8988T (cell line): ENCODE measurements at regions not wholly inside any gene's neighbourhood (a gene's known extent, or its start where the extent isn't known, plus 50 kb on each side); places are given as distances from the start of the nearest gene placed in this dataset.

Experiments used
- DNase-seq: peaks from one replicate; pipeline ENCODE4 v3.0.0; 2011

- DNase-seq = no peak
These were observed 622.3 kb upstream of the PLXNA2 start for GRCh38 chr1:208866386-208866955.

DNA sequence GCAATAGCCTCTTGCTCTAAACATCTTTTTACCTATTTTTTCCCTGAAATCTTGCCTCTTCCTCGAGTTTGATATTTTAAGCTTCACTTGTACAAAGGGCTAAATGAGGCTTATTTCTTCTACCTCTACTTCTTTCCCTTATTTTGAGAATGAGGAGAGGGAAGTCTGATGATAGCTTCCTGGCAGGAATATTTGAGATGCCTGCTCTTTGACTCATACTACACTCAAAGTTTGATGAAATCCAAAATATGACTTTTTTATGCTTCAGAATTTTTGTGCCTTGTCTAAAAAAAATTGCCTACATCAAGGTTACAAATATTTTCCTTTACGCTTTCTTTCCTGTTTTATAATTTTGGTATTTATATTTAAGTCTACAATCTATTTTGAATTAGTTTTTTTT is 624.4 kb upstream of the PLXNA2 start:
- DNase-seq = no peak

GRCh38 chr1:208874915-208875314 is 630.7 kb upstream of the PLXNA2 start:
- no peak for DNase-seq

- no peak for DNase-seq
These were observed 634.8 kb upstream of the PLXNA2 start for GRCh38 chr1:208879022-208879421.

DNA sequence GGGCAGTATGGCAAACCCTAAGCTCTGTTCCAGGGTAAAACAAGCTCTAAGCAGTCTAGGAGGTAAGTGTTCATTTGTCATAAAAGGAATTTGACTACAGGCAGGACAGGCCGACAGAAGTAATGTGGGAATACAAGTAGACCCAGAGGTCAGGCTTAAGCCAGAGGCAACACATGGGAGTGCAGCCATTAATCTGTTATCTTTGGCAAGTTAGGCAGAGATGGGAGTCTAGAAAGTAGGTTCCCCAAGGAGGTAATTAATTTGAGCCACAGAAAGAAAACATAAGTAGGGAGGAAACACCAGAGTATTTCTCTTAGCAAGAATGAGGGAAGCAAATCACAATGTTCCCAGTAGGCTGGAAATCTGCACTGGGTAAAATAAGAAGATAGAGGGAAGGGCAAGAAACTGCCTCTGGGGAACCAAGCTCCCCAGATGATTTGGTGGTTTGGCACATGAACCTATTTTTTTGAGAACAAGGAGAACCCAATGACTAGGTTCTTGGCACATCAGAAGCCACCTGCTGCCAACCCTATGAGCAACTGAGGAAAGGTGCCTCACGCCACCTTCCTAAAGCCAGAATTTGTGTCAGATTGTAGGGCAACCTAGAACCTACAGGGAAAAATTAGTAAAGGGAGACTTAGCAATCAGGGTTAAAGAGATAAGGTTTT is 636.4 kb upstream of the PLXNA2 start:
- DNase-seq = no peak

- DNase-seq = no peak
These were observed 640.9 kb upstream of the PLXNA2 start for GRCh38 chr1:208885060-208885459.

DNA sequence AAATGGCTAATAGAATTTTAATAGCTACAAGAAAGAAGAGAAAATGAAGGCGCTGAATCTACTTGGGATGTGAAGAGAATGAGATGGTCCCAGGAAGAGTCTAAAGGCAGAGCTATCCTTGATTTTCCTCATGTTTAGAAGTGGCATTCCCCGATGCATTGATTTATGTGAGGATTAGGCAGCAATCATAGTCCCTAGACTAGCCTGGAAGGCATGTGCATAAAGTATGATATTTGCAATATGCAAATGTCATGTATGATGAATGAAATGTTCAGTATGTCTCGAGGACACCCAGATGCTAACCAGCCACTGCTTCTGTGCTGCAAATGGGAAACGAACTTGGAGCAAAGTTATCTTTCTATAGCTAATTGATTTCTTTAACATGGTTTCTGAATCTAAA is 641.5 kb upstream of the PLXNA2 start:
- DNase-seq = no peak

DNA sequence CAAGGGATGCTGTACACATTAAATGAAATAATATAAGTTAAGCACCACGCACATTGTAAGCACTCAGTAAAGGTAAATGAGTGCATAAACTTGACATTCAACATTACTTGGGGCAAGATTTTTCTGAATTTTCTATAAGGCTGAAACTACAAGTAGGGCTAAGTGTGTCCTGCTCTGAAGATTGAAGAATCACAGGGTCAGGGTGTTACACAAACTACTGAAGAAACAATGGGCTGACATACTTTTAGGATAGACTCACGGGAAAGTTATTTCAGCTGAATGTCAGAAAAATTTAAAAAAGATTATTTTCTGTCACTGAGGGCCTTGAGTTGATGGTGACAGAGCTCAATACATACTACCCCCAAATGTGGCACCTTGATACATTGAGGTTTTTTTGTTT is 644.2 kb upstream of the PLXNA2 start:
- no peak for DNase-seq

- DNase-seq = no peak
These were observed 648.0 kb upstream of the PLXNA2 start for GRCh38 chr1:208892147-208892546.

DNA sequence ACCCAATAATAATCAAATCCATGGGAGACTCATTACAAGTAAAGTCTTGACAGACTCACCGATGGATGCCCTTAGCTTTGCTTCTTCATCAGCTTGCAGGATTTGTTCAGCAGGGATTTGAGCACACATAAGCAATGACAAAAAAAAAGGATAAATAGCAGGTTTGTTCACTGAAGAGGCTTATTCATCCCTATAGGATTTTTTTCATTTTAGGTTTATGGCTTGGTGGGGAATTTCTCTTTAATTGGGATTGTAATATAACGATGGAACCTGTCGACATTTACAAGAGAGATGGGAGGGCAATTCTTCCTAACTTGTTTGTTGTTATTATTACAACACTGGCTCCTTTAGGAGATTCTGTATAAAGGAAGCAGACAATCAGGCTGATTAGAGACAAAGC is 649.1 kb upstream of the PLXNA2 start:
- DNase-seq = no peak

DNA sequence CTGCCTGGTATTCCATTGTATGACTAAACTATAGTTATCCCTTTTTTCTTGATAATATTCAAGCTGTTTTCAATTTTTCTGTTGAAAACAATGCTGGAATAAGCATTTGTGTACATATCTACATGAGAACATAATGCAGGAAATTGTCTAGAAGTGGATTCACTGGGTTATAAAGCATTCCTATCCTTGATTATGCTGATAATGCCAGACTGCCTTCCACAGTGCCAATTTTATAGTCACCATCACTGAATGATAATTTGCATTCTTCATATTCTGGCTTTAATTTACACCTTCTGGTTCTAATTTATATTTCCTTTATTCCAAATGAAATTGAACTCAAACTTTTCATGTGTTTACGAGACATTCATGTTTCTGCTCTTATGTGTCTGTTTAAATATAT is 651.0 kb upstream of the PLXNA2 start:
- DNase-seq = no peak

GRCh38 chr1:208895820-208896219 is 651.6 kb upstream of the PLXNA2 start:
- no peak for DNase-seq

DNA sequence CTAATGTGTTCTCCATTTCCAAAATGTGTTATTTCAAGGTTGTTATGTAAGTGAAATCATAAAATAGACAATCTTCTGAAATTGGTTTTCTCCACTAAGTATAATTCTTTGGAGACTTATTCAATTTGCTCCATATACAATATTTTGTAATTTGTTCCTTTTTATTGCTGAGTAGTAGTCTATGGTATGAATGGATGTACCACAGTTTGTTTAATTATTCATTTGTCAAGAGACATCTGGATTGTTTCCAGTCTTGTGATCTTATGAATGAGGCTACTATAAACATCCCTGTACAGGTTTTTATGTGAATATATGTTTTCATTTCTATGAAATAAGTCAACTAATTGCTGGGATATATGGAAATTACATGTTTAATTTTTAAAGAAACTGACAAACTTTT is 652.6 kb upstream of the PLXNA2 start:
- no peak for DNase-seq

DNA sequence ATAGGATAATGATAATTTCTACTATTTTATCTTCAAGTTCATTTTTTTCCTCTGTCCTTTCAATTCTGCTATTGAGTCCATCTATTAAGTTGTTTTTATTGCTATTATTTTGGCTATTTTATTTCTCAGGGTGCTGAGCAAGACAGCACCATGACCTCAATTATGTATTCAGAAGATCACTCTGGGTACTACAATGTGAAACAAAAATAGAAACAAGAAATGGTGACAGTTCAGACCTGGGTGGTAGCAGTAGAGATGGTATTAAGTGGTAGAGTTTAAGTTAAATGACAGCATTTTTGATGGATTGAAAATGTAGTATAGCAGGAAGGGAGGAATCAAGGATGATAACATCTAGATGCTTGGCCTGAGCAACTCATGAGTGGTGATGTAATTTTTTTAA is 655.3 kb upstream of the PLXNA2 start:
- DNase-seq = no peak

- no peak for DNase-seq
These were observed 659.2 kb upstream of the PLXNA2 start for GRCh38 chr1:208903251-208903905.

GRCh38 chr1:208907790-208908189 is 663.6 kb upstream of the PLXNA2 start:
- no peak for DNase-seq

DNA sequence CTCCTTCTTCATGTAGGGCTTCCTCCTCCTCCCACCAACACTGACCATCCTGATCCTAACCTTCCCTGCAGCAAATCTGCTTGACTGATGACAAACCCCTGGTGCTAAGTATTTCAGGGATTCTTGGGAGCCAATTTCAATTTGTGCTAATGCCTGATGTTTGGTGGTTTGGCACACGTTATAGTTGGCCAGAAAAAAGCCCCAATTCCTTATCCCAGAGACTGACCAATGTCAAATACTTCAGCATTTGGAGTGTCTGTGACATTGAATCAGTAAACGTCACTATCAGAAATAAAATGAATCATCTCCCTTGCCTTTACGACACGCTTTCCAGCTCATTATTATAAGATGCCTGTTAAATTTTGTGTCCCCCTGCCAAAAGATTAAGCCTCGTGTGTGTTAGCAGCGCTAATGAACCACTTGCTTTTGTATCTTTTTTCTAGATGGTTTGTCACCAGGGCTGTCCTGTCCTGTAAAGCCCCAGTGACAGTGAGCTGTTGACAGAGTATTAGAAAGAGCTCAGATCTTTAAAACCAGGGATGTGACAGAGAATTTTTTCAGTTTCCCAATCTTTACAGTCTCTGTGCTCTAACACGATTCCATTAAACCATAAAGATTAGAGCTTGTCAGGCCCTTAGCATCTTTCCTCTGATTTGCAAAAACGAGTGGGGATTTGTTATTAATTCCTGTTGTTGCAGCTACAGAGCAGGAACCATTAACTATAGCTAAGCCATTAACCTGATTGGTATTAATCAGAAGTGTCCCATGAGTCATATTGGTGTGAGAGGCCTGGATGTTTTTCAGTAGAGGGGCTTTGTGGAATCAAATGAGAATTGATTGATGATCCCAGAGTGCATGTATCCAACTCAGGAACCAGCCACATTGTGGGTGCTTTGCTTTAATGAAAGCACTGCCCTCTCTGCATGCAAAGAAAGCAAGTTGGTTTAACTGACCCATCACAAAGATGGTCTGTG is 665.1 kb upstream of the PLXNA2 start:
- DNase-seq = no peak

DNA sequence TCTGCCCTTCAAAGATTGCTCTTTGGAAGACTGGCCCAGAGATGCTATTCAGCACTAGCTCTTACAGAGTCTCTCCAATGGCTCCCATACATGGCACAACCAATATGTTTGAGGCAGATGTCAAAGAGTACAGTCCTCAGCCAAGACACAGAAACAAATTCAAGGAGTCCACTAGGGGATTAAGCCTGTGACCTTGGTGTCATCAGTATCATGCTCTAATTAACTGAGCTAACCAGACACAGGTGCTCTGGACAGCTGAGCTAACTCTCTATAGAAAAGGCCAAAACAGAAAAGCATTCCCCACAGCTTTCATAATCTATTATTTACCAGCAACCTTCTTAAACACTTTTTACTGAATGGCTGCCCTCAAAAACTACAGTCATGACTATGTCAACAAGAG is 666.0 kb upstream of the PLXNA2 start:
- DNase-seq = no peak

DNA sequence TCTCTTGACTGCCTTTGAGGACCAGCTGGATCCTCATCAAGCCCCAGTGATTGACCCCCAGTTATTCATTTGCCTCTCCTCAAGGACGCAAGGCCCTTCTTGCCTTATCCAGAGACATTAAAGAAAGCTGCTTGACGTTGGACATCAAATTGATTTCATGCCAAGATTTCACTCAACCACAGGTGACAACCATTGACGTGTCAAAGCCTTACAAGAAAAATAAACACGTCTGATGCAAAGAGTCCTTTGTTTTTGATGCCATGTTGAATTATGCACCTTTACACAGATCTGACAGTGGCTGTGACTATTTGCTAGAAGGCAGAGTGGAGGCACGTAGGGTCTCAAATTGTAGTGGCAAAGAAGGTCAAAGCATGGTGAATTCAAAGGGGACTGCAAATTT is 666.2 kb upstream of the CAMK1G start:
- DNase-seq = no peak

DNA sequence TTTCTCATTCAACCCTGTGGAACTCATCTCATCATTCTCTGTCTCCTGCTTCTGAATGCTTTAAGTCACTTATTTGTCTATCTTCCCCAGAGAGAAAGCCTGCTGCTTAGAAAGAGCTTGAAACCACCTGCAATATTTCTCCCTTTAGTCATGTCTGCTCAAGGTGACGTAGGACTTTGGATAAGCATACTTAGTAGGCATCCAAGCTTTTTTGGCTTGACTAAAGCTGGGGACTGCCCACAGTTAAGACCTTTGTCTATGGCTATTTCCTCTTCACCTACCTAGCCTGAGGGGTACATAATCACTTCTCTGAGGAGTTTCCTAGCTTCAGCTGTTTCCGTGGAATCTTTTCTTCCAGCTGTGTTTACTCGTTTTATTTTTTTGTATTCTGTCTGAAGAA is 665.8 kb upstream of the CAMK1G start:
- DNase-seq = no peak

DNA sequence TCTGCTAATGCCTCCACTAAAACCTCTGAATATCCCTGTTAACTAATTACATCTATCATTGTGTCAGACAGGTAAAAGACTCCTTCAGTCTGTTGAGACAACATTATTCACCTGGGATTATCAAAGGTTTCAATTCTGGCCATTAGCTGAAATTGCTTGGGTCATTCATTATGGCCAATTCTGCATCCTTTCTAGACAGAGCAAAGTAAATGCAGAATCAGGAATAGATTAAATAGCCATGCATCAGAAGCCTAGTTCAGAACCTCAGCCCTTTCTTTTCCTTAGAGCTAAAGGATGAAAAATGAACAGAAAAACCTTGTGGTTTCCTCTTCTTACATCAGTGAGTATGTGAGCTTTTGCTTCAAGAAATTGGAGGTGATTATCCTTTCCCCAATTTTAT is 665.4 kb upstream of the CAMK1G start:
- DNase-seq = no peak

DNA sequence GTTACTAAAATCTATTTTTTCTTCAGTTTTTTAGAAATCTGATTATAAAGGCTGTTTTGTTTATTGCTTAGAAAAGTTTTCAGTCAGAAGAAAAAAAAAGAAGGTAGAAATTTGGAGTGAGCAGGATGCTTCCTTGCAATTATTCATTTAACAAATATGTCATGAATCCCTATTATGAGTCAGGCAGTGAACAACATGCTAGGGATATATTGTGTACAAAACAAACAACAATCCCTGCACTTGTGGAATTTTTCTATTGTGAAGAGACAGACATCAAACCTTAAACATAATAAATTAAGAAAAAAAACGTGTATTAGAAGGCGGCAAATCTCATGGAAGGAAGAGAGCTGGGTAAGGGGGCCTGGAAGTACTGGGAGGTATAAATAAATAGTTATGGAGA is 664.1 kb upstream of the CAMK1G start:
- DNase-seq = no peak

GRCh38 chr1:208921259-208921658 is 662.3 kb upstream of the CAMK1G start:
- no peak for DNase-seq

DNA sequence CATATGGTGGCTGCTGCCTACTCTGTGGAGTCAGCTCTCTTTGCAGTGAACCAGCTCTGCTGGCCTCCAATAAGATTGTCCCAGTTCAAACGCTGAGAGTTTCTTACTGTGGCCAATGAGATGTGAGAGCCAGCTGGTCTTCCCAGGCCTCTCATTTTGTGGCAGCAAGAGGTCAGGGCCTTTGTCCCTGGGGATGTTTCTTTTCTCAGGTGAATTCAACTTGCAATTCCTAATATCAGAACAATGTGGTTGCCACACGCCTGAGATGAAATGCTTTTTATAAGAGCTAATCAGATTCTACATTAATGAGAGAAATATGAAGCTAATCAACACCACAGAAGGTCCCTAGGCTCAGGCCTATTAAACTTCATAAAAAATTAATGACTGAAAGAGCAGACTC is 660.1 kb upstream of the CAMK1G start:
- DNase-seq = no peak
